NT2/D1 (cell line): ENCODE measurements at regions not wholly inside any gene's neighbourhood (a gene's known extent, or its start where the extent isn't known, plus 50 kb on each side); places are given as distances from the start of the nearest gene placed in this dataset.
"Not testable (repeated sequence)": the region's sequence is repeated elsewhere in the genome, so short reads cannot be mapped to it uniquely, and the experiment has no call there.

Experiments used
- YY1 ChIP-seq: IDR thresholded peaks from 2 replicates; pipeline ENCODE4 v1.6.1; 2011; ENCODE audit not compliant: insufficient read length, insufficient read depth
- ZNF274 ChIP-seq: IDR thresholded peaks from 2 replicates; pipeline ENCODE4 v1.6.1; 2011; ENCODE audit warnings: mild to moderate bottlenecking, low read depth, low read length

- TF ChIP-seq ZNF274, YY1: not testable (repeated sequence)
Observed at GRCh38 chr6:137634177-137634576, 140.0 kb upstream of the OLIG3 start.
